ENCODE measurements at regions not wholly inside any gene's neighbourhood (a gene's known extent, or its start where the extent isn't known, plus 50 kb on each side); places are given as distances from the start of the nearest gene placed in this dataset.

GRCh38 chr5:88390096-88390441, 121.4 kb upstream of the TMEM161B start:
- Histone ChIP-seq H3K27ac (no peak overlapping the region), H3K4me3 (no peak overlapping the region), H3K4me1 (replicated peaks in 1 of 2) (peaks cover 52 to 56% of the 10 kb centered on the region in 2 donors)
- in situ Hi-C loops (cut with MboI; ENCODE audit: low pct_unique_long_range_greater_than_20kb in 2 of 9, low sequenced_read_pairs in 9 of 9, unreplicated experiment in 9 of 9): loop anchor here in 2 of 9 experiments (25.0 kb wide), 1 partner anchor 272 kb away; no protein-coding TSS in a partner anchor
- peak in 2 of 8 experiments; percentile 31 to 58 for ATAC-seq (replicated peaks in 6 of 8)
- 20 to 100% (median 74%) methylated on average over 1 to 6 of the region's 6 CpGs; no CpG with 5 or more reads in 2 of the 10 experiments for WGBS, 10 experiments

DNA sequence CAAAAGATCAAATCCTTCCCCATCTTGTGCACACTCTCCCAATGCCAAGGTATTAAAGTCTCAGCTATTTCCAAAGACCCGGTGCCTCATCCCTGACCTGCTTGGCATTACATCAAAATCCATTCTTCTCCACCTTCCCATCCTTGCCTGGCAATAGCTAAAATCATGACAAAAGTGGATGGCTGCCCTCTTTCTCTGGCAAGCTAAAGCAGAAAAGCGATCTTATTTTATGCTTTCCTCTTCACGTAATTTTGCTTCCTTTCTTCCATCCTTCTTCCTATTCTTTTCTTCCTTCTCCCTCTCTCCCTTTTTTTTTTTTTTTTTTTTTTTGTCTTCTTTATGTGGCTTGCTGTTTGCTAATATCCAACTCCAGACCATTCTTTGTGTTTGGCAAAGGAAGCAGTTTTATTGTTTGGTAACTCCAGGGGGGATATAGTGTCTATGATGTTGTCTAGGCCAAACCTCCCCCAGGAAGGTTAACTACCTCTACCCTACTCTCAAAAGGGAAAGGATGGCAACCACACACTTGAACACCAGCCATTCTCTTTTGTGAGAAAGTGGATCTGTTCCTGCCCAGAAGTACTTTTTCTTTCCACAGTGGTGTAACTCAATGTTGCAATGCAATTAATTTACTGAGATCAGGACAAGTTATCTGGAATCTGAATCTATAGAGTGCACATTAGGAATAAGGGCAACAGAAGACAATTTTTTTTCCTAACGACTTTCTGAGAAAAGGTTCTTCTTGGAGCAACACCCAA, 120.9 kb upstream of the TMEM161B start:
- peaks cover 47 to 50% of the 10 kb centered on the region in 2 donors for H3K4me1 ChIP-seq (replicated peaks in 1 of 2)
- in situ Hi-C loops (cut with MboI; ENCODE audit: low pct_unique_long_range_greater_than_20kb in 2 of 9, low sequenced_read_pairs in 9 of 9, unreplicated experiment in 9 of 9): loop anchor here in 2 of 9 experiments (25.0 kb wide), 1 partner anchor 273 kb away; no protein-coding TSS in a partner anchor
- WGBS, 10 experiments: 16 to 100% (median 89%) methylated on average over 3 to 4 of the region's 4 CpGs

DNA sequence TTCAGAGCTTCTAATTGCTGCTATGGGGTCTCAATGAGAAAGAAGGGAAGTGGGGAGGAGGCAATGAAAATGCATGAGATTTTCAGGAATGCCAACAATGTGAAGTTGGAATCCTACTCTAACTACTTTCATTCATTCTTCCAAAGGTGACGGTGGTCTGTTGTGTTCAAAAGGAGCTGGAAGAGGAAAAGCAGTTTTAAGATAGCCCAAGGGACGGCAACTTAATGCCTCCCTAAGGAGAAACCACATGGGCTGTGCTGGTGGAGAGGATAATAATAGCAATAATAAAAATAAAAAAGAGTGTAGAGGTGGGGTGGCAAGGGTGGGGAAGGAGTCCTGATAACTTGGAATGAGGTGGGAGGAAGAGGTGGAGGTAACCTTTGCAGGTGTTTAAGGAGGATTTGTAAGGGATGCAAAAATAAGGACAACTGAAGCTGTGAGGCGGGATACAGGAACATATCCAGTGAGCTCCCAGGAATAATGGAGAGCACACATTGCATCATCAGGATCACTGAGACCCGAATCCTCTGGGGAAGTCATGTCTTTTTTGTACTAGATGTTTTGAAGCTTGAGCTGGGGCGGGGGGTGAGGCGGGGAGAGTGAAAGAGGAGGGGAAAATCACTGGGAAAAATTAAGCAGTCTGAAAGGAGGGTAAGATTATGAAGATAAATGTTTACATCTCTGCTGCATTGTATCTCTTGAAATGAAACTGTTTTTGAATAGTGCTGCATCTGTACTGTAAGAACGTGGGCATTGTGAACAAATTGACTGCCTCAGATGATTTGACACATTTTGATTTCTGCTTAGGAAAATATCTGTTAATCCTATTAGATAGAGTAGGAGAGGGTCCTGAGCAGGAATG, 120.1 kb upstream of the TMEM161B start:
- peak in 5 of 8 experiments; percentile 43 to 71 (median 57) for ATAC-seq (replicated peaks in 6 of 8)
- H3K4me1 ChIP-seq (replicated peaks in 1 of 2): peaks cover 39 to 42% of the 10 kb centered on the region in 2 donors
- no peak overlapping the region for H3K27ac ChIP-seq
- 26 to 100% (median 50%) methylated on average over 1 to 4 of the region's 7 CpGs; no CpG with 5 or more reads in 1 of the 10 experiments for WGBS, 10 experiments
- H3K4me3 ChIP-seq: no peak overlapping the region
- in situ Hi-C loops (cut with MboI; ENCODE audit: low pct_unique_long_range_greater_than_20kb in 2 of 9, low sequenced_read_pairs in 9 of 9, unreplicated experiment in 9 of 9): loop anchor here in 2 of 9 experiments (25.0 kb wide), 1 partner anchor 274 kb away; no protein-coding TSS in a partner anchor

More for the DNA sequence above, 120.9 kb upstream of the TMEM161B start:
- ATAC-seq (replicated peaks in 6 of 8): peak in 4 of 8 experiments; percentile 15 to 38 (median 25)
- Histone ChIP-seq H3K4me3 (no peak overlapping the region), H3K27ac (no peak overlapping the region)

DNA sequence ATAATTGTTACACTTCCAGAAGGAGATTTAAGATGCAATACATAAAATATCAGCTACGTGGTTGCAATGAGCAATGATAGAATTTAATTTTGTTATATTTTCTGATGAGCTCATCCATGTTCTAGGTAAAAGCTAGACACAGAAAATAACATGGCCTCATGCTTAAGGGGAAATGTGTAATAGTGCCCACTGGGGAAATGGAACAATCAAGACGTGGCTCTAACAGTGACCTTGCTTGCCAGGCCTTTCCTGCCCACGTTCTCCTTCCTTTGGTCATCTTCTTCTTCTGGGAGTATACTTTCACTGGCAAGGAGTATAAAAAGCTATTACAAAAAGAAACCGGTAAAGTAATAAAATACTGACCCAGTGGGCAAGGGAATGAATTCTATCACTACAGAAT, 116.2 kb upstream of the TMEM161B start:
- Histone ChIP-seq H3K27ac (no peak overlapping the region), H3K4me1 (replicated peaks in 1 of 2) (peaks cover 14 to 16% of the 10 kb centered on the region in 2 donors), H3K4me3 (no peak overlapping the region)
- WGBS, 10 experiments: 0 to 100% (median 90%) methylated on average over 1 to 4 of the region's 4 CpGs; no CpG with 5 or more reads in 1 of the 10 experiments
- ATAC-seq (replicated peaks in 6 of 8): no peak
- in situ Hi-C loops (cut with MboI; ENCODE audit: low pct_unique_long_range_greater_than_20kb in 2 of 9, low sequenced_read_pairs in 9 of 9, unreplicated experiment in 9 of 9): loop anchor here in 2 of 9 experiments (25.0 kb wide), 1 partner anchor 277 kb away; no protein-coding TSS in a partner anchor

DNA sequence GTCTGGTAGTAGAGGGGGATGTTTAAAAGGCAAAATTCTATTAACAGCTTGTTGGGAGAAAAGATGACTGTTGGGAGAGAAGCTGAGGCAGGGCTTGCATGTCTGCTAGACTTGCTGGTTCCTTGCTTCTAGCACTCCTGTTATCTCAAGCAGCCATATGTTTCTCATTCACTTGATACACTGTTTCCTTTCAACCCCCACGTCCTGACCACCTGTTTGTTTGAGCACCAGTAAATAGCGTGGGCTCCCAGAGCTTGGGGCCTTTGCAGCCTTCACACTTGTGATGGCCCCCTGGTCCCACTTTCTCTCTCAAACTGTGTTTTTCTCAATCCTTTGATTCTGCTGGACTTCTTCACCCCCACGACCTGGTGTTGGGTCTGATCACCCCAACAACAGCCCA, 111.7 kb upstream of the TMEM161B start:
- no peak for ATAC-seq (replicated peaks in 6 of 8)
- WGBS, 10 experiments: 0 to 85% (median 46%) methylated on average over 1 to 3 of the region's 3 CpGs; no CpG with 5 or more reads in 3 of the 10 experiments
- in situ Hi-C loops (cut with MboI; ENCODE audit: low pct_unique_long_range_greater_than_20kb in 2 of 9, low sequenced_read_pairs in 9 of 9, unreplicated experiment in 9 of 9): loop anchor here in 2 of 9 experiments (25.0 kb wide), 1 partner anchor 282 kb away; no protein-coding TSS in a partner anchor
- Histone ChIP-seq H3K4me1 (replicated peaks in 1 of 2) (peaks cover 0 to 6% of the 10 kb centered on the region in 2 donors), H3K4me3 (no peak overlapping the region), H3K27ac (no peak overlapping the region)

- in situ Hi-C loops (cut with MboI; ENCODE audit: low pct_unique_long_range_greater_than_20kb in 2 of 9, low sequenced_read_pairs in 9 of 9, unreplicated experiment in 9 of 9): loop anchor here in 2 of 9 experiments (25.0 kb wide), 1 partner anchor 284 kb away; no protein-coding TSS in a partner anchor
- Histone ChIP-seq H3K4me1 (replicated peaks in 1 of 2) (peaks cover 0 to 6% of the 10 kb centered on the region in 2 donors), H3K4me3 (no peak overlapping the region), H3K27ac (no peak overlapping the region)
- no peak for ATAC-seq (replicated peaks in 6 of 8)
- 0 to 100% (median 81%) methylated on average over 1 to 4 of the region's 4 CpGs for WGBS, 10 experiments
Measured at GRCh38 chr5:88377705-88378656, 109.3 kb upstream of the TMEM161B start.

DNA sequence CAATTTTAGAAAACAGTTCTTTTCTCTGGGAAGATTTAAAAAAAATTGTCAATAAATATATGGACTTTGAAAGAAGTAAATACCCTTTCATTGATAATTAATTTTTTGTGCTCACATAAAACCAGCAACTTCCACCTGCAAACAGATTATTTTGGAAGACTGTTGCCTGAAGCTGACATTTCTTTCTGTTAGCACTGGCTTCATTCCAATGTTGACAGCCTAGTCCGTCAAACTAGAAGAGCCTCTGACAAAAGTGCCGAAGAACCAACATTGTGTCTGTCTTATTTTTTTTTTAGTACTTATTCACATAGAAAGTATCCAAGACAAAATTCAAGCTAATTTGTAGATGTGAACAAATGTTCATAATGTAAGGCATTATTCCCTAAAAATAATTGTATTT, 108.6 kb upstream of the TMEM161B start:
- H3K27ac ChIP-seq: no peak overlapping the region
- ATAC-seq (replicated peaks in 6 of 8): no peak
- 60 to 96% (median 92%) methylated on average over 1 to 2 of the region's 2 CpGs; no CpG with 5 or more reads in 1 of the 10 experiments for WGBS, 10 experiments
- in situ Hi-C loops (cut with MboI; ENCODE audit: low pct_unique_long_range_greater_than_20kb in 2 of 9, low sequenced_read_pairs in 9 of 9, unreplicated experiment in 9 of 9): loop anchor here in 2 of 9 experiments (25.0 kb wide), 1 partner anchor 285 kb away; no protein-coding TSS in a partner anchor
- H3K4me1 ChIP-seq (replicated peaks in 1 of 2): peaks cover 0 to 6% of the 10 kb centered on the region in 2 donors
- no peak overlapping the region for H3K4me3 ChIP-seq

DNA sequence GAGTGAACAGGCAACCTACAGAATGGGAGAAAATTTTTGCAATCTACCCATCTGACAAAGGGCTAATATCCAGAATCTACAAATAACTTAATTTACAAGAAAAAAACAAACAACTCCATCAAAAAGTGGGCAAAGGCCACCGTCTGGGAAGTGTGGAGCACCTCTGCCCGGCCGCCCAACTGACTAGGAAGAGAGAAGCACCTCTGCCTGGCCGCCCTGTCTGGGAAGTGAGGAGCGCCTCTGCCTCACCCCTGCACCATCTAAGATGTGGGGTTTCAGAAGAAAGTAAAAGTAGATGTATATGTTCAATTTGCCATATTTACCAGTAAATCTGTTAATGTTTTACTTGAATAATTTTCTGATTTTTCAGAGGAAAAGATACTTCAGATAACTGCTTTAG, 108.1 kb upstream of the TMEM161B start:
- Histone ChIP-seq H3K27ac (no peak overlapping the region), H3K4me3 (no peak overlapping the region), H3K4me1 (replicated peaks in 1 of 2) (peaks cover 0 to 6% of the 10 kb centered on the region in 2 donors)
- 0 to 100% (median 84%) methylated on average over 1 to 4 of the region's 5 CpGs; no CpG with 5 or more reads in 7 of the 10 experiments for WGBS, 10 experiments
- no peak for ATAC-seq (replicated peaks in 6 of 8)
- in situ Hi-C loops (cut with MboI; ENCODE audit: low pct_unique_long_range_greater_than_20kb in 2 of 9, low sequenced_read_pairs in 9 of 9, unreplicated experiment in 9 of 9): loop anchor here in 2 of 9 experiments (25.0 kb wide), 1 partner anchor 286 kb away; no protein-coding TSS in a partner anchor

- WGBS, 10 experiments: 50 to 100% (median 100%) methylated on average over 1 to 2 of the region's 2 CpGs; no CpG with 5 or more reads in 3 of the 10 experiments
- in situ Hi-C loops (cut with MboI; ENCODE audit: low pct_unique_long_range_greater_than_20kb in 2 of 9, low sequenced_read_pairs in 9 of 9, unreplicated experiment in 9 of 9): no loop called here
- no peak overlapping the region for H3K27ac ChIP-seq
- H3K4me3 ChIP-seq: no peak overlapping the region
- no peak for ATAC-seq (replicated peaks in 6 of 8)
- H3K4me1 ChIP-seq (replicated peaks in 1 of 2): peaks cover 0 to 6% of the 10 kb centered on the region in 2 donors
Measured at GRCh38 chr5:88374391-88374790, 105.7 kb upstream of the TMEM161B start.

GRCh38 chr5:88370824-88371223, 102.2 kb upstream of the TMEM161B start:
- ATAC-seq (replicated peaks in 6 of 8): no peak
- in situ Hi-C loops (cut with MboI; ENCODE audit: low pct_unique_long_range_greater_than_20kb in 2 of 9, low sequenced_read_pairs in 9 of 9, unreplicated experiment in 9 of 9): no loop called here

GRCh38 chr5:88368201-88368600, 99.6 kb upstream of the TMEM161B start:
- in situ Hi-C loops (cut with MboI; ENCODE audit: low pct_unique_long_range_greater_than_20kb in 2 of 9, low sequenced_read_pairs in 9 of 9, unreplicated experiment in 9 of 9): no loop called here
- no peak for ATAC-seq (replicated peaks in 6 of 8)
- WGBS, 10 experiments: 80 to 100% (median 94%) methylated on average over 2 of the region's 2 CpGs; no CpG with 5 or more reads in 2 of the 10 experiments
- H3K4me3 ChIP-seq: no peak overlapping the region
- no peak overlapping the region for H3K27ac ChIP-seq
- H3K4me1 ChIP-seq (replicated peaks in 1 of 2): no peaks in the 10 kb centered on the region

More at GRCh38 chr5:88370824-88371223, 102.2 kb upstream of the TMEM161B start:
- no peak overlapping the region for H3K4me3 ChIP-seq
- H3K4me1 ChIP-seq (replicated peaks in 1 of 2): no peaks in the 10 kb centered on the region
- H3K27ac ChIP-seq: no peak overlapping the region

GRCh38 chr5:88364991-88365390, 96.3 kb upstream of the TMEM161B start:
- Histone ChIP-seq H3K4me3 (no peak overlapping the region), H3K4me1 (replicated peaks in 1 of 2) (no peaks in the 10 kb centered on the region), H3K27ac (no peak overlapping the region)
- in situ Hi-C loops (cut with MboI; ENCODE audit: low pct_unique_long_range_greater_than_20kb in 2 of 9, low sequenced_read_pairs in 9 of 9, unreplicated experiment in 9 of 9): no loop called here
- 41 to 96% (median 83%) methylated on average over 2 to 4 of the region's 4 CpGs for WGBS, 10 experiments
- no peak for ATAC-seq (replicated peaks in 6 of 8)

Data from motor neuron (in vitro differentiated cells).